Neuronal stem cell (in vitro differentiated cells): ENCODE measurements at regions not wholly inside any gene's neighbourhood (a gene's known extent, or its start where the extent isn't known, plus 50 kb on each side); places are given as distances from the start of the nearest gene placed in this dataset.

Experiments
- DNase-seq: peaks from one replicate; pipeline ENCODE4 v3.0.0-alpha.2; 2013; ENCODE audit warnings: low spot score
- H2AFZ ChIP-seq: one replicate; pipeline ENCODE4 v1.6.1; 2013; ENCODE audit warnings: mild to moderate bottlenecking, low read length, inconsistent platforms
- H2AK5ac ChIP-seq: 2 replicates; pipeline ENCODE4 v1.6.1; 2013; ENCODE audit warnings: low read depth, mild to moderate bottlenecking, inconsistent platforms, low read length, moderate library complexity, mixed read lengths
- H2BK120ac ChIP-seq: 2 replicates; pipeline ENCODE4 v1.6.1; 2013; ENCODE audit warnings: low read depth, mild to moderate bottlenecking, inconsistent platforms, low read length, moderate library complexity, mixed read lengths
- H2BK12ac ChIP-seq: one replicate; pipeline ENCODE4 v1.6.1; 2013; ENCODE audit warnings: low read length, inconsistent platforms
- H2BK15ac ChIP-seq: 2 replicates; pipeline ENCODE4 v1.6.1; 2013; ENCODE audit warnings: mild to moderate bottlenecking, low read length, inconsistent platforms, mixed read lengths
- H2BK5ac ChIP-seq: one replicate; pipeline ENCODE4 v1.6.1; 2013; ENCODE audit warnings: inconsistent platforms, mild to moderate bottlenecking, low read length, moderate library complexity
- H3K14ac ChIP-seq: one replicate; pipeline ENCODE4 v1.6.1; 2013; ENCODE audit warnings: low read length, inconsistent platforms
- H3K18ac ChIP-seq: 2 replicates; pipeline ENCODE4 v1.6.1; 2013; ENCODE audit warnings: low read length, inconsistent platforms
- H3K23ac ChIP-seq: 2 replicates; pipeline ENCODE4 v1.6.1; 2013; ENCODE audit warnings: low read depth, mild to moderate bottlenecking, mixed read lengths, low read length, inconsistent platforms; ENCODE audit not compliant: poor library complexity
- H3K27ac ChIP-seq: replicated peaks from 3 replicates; pipeline ENCODE4 v1.5.1; 2013; ENCODE audit warnings: low read length, inconsistent platforms
- H3K27me3 ChIP-seq, 3 experiments: 2 replicates each; pipeline ENCODE4 v1.6.1; 2013; ENCODE audit warnings: low read length in 3 of 3, mild to moderate bottlenecking in 2 of 3, inconsistent platforms in 1 of 3, low read depth in 1 of 3, mixed read lengths in 1 of 3, moderate library complexity in 1 of 3; ENCODE audit not compliant: control insufficient read depth in 3 of 3, insufficient read depth in 3 of 3
- H3K36me3 ChIP-seq, 2 donors: replicated peaks in 1 of 2; 2 replicates each; pipeline ENCODE4 v1.6.1; 2013; ENCODE audit warnings: low read length in 2 of 2; ENCODE audit not compliant: control insufficient read depth in 2 of 2, insufficient read depth in 2 of 2
- H3K4ac ChIP-seq: 2 replicates; pipeline ENCODE4 v1.6.1; 2013; ENCODE audit warnings: inconsistent platforms, mild to moderate bottlenecking, low read length, moderate library complexity
- H3K4me1 ChIP-seq, 2 donors: 1 replicate in 1 of 2; 2 replicates in 1 of 2; pipeline ENCODE4 v1.6.1; 2013; ENCODE audit warnings: low read length in 2 of 2, low read depth in 1 of 2; ENCODE audit not compliant: control insufficient read depth in 2 of 2, insufficient read depth in 1 of 2
- H3K4me2 ChIP-seq: one replicate; pipeline ENCODE4 v1.6.1; 2013; ENCODE audit warnings: mild to moderate bottlenecking, low read length, inconsistent platforms; ENCODE audit not compliant: insufficient read depth, poor library complexity, severe bottlenecking
- H3K4me3 ChIP-seq, 2 donors: 2 replicates each; pipeline ENCODE4 v1.5.1; 2013; ENCODE audit warnings: low read length in 2 of 2, mild to moderate bottlenecking in 2 of 2, inconsistent platforms in 1 of 2, moderate library complexity in 1 of 2
- H3K79me1 ChIP-seq: one replicate; pipeline ENCODE4 v1.6.1; 2013; ENCODE audit warnings: low read depth, mild to moderate bottlenecking, inconsistent platforms, low read length, moderate library complexity
- H3K9ac ChIP-seq: one replicate; pipeline ENCODE4 v1.6.1; 2013; ENCODE audit warnings: mild to moderate bottlenecking, low read depth, low read length, inconsistent platforms; ENCODE audit not compliant: poor library complexity
- H3K9me3 ChIP-seq, 2 donors: replicated peaks in 1 of 2; 2 replicates each; pipeline versions ENCODE3 to v1.6.1; 2013; ENCODE audit warnings: low read length in 2 of 2, mild to moderate bottlenecking in 2 of 2, inconsistent platforms in 1 of 2, low read depth in 1 of 2, mixed read lengths in 1 of 2, moderate library complexity in 1 of 2; ENCODE audit not compliant: control insufficient read depth in 2 of 2, insufficient read depth in 1 of 2
- H4K8ac ChIP-seq: one replicate; pipeline ENCODE4 v1.6.1; 2013; ENCODE audit warnings: low read depth, mild to moderate bottlenecking, inconsistent platforms, low read length, moderate library complexity
- H4K91ac ChIP-seq: one replicate; pipeline ENCODE4 v1.6.1; 2013; ENCODE audit warnings: low read length, low read depth, mild to moderate bottlenecking, inconsistent platforms; ENCODE audit not compliant: poor library complexity
- WGBS, 2 donors: extraction: QIAGEN DNeasy Blood & Tissue Kit; methylation state at CpG; one replicate each; pipeline ENCODE4 v1.1.7; 2013; ENCODE audit warnings: missing lambda C conversion rate in 2 of 2, mixed read lengths in 1 of 2; ENCODE audit not compliant: insufficient read length in 2 of 2, insufficient replicate concordance in 1 of 2; ENCODE audit errors: extremely low coverage in 2 of 2; 5-methylcytosine and 5-hydroxymethylcytosine counted together

GRCh38 chr4:137427411-137427810, 104.9 kb downstream of the PCDH18 start:
- Histone ChIP-seq H3K4me2 (no peak overlapping the region), H2AK5ac (no peak overlapping the region)
- WGBS, 2 donors: no CpG with 5 or more reads among the region's 3 CpGs

DNA sequence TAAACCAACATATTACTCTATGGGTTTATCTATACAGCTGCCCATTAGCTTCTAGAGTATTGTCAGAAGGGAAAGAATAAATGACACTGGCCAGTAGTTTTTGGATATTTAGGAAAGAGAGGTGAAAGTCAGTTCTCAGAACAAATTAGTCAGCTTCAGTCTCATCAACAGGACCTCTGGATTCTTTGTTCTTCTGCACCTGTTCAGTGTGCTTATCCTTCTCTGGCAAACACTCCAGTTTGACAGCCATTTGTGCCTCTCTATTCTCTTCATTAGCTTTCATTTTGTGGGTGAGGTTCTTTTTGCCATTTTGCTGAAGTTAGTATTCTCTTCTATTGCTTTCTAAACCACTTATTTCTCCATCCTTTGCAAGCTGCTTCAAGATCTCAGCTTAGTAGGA, 107.0 kb downstream of the PCDH18 start:
- no peak overlapping the region for H3K27ac ChIP-seq
- H3K9ac ChIP-seq: no peak overlapping the region
- H3K4me3 ChIP-seq: no peak overlapping the region
- peak overlapping the region; percentile 55 for H2AFZ ChIP-seq
- no peaks in the 10 kb centered on the region for H3K4me1 ChIP-seq
- no peak overlapping the region for H2BK5ac ChIP-seq
- no peak overlapping the region for H4K8ac ChIP-seq
- no peaks in the 10 kb centered on the region for H3K79me1 ChIP-seq
- H3K9me3 ChIP-seq: no peaks in the 10 kb centered on the region
- no peak overlapping the region for H4K91ac ChIP-seq
- H2BK120ac ChIP-seq: no peak overlapping the region
- no peak overlapping the region for H2BK12ac ChIP-seq
- no peak overlapping the region for H3K4me2 ChIP-seq
- H3K27me3 ChIP-seq: no peaks in the 10 kb centered on the region
- no peak overlapping the region for H2BK15ac ChIP-seq
- H2AK5ac ChIP-seq: no peak overlapping the region
- no peak overlapping the region for H3K18ac ChIP-seq
- H3K4ac ChIP-seq: no peak overlapping the region
- no peak overlapping the region for H3K14ac ChIP-seq
- H3K23ac ChIP-seq: no peak overlapping the region
- H3K36me3 ChIP-seq: no peaks in the 10 kb centered on the region
- no peak for DNase-seq

More at GRCh38 chr4:137427411-137427810, 104.9 kb downstream of the PCDH18 start:
- no peaks in the 10 kb centered on the region for H3K27me3 ChIP-seq
- H4K91ac ChIP-seq: no peak overlapping the region
- no peak overlapping the region for H2BK5ac ChIP-seq
- no peak overlapping the region for H3K9ac ChIP-seq
- H3K18ac ChIP-seq: no peak overlapping the region
- H3K14ac ChIP-seq: no peak overlapping the region
- no peak overlapping the region for H2BK12ac ChIP-seq
- no peak overlapping the region for H3K23ac ChIP-seq
- no peak overlapping the region for H2BK120ac ChIP-seq
- H2AFZ ChIP-seq: no peak overlapping the region
- no peak overlapping the region for H4K8ac ChIP-seq
- no peak overlapping the region for H2BK15ac ChIP-seq
- H3K79me1 ChIP-seq: no peaks in the 10 kb centered on the region
- H3K27ac ChIP-seq: no peak overlapping the region
- no peak overlapping the region for H3K4ac ChIP-seq
- H3K4me1 ChIP-seq: no peaks in the 10 kb centered on the region
- H3K36me3 ChIP-seq: no peaks in the 10 kb centered on the region
- H3K9me3 ChIP-seq: peaks cover 0 to 7% of the 10 kb centered on the region in 2 donors
- DNase-seq: no peak
- no peak overlapping the region for H3K4me3 ChIP-seq

GRCh38 chr4:137422666-137423065, 109.6 kb downstream of the PCDH18 start:
- H3K79me1 ChIP-seq: no peaks in the 10 kb centered on the region
- H3K27me3 ChIP-seq: no peaks in the 10 kb centered on the region
- H2BK15ac ChIP-seq: no peak overlapping the region
- H4K91ac ChIP-seq: no peak overlapping the region
- no peak overlapping the region for H4K8ac ChIP-seq
- no peak overlapping the region for H3K4me2 ChIP-seq
- H3K23ac ChIP-seq: no peak overlapping the region
- no peaks in the 10 kb centered on the region for H3K4me1 ChIP-seq
- no peak overlapping the region for H3K18ac ChIP-seq
- no peak overlapping the region for H2BK120ac ChIP-seq
- H3K4me3 ChIP-seq: no peak overlapping the region
- H3K4ac ChIP-seq: no peak overlapping the region
- no peak overlapping the region for H2BK12ac ChIP-seq
- H3K14ac ChIP-seq: no peak overlapping the region
- WGBS, 2 donors: no CpG with 5 or more reads among the region's 2 CpGs
- no peaks in the 10 kb centered on the region for H3K9me3 ChIP-seq
- H3K9ac ChIP-seq: no peak overlapping the region
- no peak overlapping the region for H2AK5ac ChIP-seq
- no peaks in the 10 kb centered on the region for H3K36me3 ChIP-seq
- no peak overlapping the region for H2AFZ ChIP-seq
- no peak overlapping the region for H2BK5ac ChIP-seq
- no peak for DNase-seq
- no peak overlapping the region for H3K27ac ChIP-seq

- no peak overlapping the region for H2BK5ac ChIP-seq
- H3K9ac ChIP-seq: no peak overlapping the region
- H4K91ac ChIP-seq: no peak overlapping the region
- no peak for DNase-seq
- H3K4ac ChIP-seq: no peak overlapping the region
- no peak overlapping the region for H3K4me2 ChIP-seq
- no peak overlapping the region for H4K8ac ChIP-seq
- H2AK5ac ChIP-seq: no peak overlapping the region
- no peaks in the 10 kb centered on the region for H3K4me1 ChIP-seq
- H3K36me3 ChIP-seq: no peaks in the 10 kb centered on the region
- H3K14ac ChIP-seq: no peak overlapping the region
- H3K27ac ChIP-seq: no peak overlapping the region
- no peaks in the 10 kb centered on the region for H3K27me3 ChIP-seq
- H3K23ac ChIP-seq: no peak overlapping the region
- no peak overlapping the region for H2BK120ac ChIP-seq
- peak overlapping the region; percentile 29 for H2AFZ ChIP-seq
- H3K4me3 ChIP-seq: no peak overlapping the region
- H2BK12ac ChIP-seq: no peak overlapping the region
- H3K18ac ChIP-seq: no peak overlapping the region
- H2BK15ac ChIP-seq: no peak overlapping the region
- H3K9me3 ChIP-seq: no peaks in the 10 kb centered on the region
- no peaks in the 10 kb centered on the region for H3K79me1 ChIP-seq
- WGBS, 2 donors: no CpG with 5 or more reads among the region's 8 CpGs
These were observed 110.5 kb downstream of the PCDH18 start for GRCh38 chr4:137421796-137422195.
